GM21529 (cell line): ENCODE measurements at regions not wholly inside any gene's neighbourhood (a gene's known extent, or its start where the extent isn't known, plus 50 kb on each side); places are given as distances from the start of the nearest gene placed in this dataset.
"Not testable (repeated sequence)": the region's sequence is repeated elsewhere in the genome, so short reads cannot be mapped to it uniquely, and the experiment has no call there.

Experiments
- ATAC-seq: cut with Tn5 transposase; IDR thresholded peaks from one replicate; pipeline ENCODE4 v1.9.1; 2021; ENCODE audit not compliant: unreplicated experiment

DNA sequence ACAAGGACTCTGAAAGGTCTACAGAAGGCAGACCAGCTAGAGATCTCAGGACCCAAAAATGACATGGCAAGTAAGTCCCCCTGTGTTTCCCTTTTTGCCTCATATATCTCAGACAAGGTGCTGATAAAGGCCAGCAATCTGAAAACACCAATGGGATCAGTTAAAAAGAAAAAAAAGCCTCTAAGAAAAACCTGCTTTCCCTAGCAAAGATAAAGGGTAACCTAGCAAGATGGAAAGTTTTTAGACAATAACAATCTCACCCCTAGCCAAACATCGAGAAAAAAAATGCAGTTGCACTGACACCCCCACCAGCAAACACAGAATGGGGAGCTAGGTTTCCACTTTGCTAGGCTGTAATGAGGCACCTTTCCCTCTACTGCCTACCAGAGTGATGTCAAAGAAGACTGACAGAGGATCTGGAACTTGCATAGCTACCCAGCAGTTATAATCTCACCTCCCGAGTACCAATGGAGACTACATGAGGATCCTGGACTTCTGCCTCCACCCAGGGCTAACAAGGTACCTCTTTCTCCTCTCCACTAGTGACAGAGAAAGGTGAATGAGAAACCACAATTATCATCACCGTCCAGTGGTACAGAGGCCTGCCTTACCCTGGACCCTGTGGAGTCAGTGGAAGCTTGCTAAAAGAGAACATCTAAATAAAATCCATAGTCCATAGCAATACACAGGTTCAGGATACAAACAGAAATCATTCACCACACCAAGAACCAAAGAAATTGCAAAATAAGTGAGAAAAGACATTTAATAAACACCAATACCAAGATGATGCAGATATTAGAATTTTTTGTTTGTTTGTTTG lies 240.8 kb downstream of the ARHGAP12 start:
- ATAC-seq: no peak

DNA sequence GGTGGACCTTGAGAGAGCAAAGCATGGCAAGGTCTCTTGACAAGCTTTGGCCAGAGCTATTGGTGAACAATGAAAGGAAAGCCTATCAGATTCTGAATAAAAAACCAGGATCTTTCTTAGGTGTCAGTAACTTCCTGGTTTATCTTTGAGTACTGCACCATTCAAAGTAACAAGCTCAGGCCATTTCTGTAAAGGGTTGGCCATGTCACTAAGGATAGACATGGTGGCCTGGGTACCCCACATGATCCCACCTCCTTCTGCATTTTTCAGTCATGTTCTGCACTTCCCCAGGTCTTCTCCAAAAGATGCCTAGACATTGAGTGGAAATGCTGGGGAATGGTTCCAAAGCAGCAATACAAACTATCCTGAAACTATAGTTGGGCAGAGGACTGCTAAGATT lies 242.0 kb downstream of the ARHGAP12 start:
- ATAC-seq: no peak

DNA sequence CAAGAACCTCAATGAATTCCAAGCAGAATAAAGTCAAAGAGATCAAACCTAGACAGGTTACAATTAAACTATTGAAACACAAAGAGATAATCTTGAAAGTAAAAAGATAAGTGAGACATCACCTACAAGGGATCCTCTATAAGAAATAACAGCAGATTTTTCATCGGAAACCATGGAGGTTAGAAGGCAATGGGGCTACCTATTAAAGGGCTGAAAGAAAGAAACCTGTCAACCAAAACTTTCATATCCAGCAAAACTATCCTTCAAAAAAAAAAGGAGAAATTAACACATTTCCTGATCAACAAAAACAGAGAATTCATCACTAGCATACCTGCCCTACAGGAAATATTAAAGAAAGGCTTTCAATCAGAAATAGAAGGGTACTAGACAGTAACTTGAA lies 244.9 kb downstream of the ARHGAP12 start:
- ATAC-seq: no peak

DNA sequence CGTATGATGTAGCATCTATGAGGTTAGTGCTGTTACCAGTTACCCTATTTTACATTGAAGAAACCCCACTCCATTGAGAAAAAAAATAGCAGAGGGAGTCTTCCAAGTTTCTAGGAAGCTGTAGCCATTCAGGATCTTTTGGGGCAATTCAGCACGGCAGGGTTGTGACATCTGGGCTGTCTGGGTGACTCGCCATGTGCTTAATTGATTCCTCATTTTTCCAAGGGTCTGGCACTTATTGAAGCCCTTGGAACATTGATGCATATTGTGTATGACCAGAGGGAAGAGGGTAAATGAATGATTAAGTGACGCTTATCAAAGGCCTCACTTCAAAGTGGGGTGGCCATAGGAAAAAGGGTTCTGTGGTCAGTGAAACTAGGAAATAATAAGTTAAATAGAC lies 248.7 kb downstream of the ARHGAP12 start:
- ATAC-seq: no peak

DNA sequence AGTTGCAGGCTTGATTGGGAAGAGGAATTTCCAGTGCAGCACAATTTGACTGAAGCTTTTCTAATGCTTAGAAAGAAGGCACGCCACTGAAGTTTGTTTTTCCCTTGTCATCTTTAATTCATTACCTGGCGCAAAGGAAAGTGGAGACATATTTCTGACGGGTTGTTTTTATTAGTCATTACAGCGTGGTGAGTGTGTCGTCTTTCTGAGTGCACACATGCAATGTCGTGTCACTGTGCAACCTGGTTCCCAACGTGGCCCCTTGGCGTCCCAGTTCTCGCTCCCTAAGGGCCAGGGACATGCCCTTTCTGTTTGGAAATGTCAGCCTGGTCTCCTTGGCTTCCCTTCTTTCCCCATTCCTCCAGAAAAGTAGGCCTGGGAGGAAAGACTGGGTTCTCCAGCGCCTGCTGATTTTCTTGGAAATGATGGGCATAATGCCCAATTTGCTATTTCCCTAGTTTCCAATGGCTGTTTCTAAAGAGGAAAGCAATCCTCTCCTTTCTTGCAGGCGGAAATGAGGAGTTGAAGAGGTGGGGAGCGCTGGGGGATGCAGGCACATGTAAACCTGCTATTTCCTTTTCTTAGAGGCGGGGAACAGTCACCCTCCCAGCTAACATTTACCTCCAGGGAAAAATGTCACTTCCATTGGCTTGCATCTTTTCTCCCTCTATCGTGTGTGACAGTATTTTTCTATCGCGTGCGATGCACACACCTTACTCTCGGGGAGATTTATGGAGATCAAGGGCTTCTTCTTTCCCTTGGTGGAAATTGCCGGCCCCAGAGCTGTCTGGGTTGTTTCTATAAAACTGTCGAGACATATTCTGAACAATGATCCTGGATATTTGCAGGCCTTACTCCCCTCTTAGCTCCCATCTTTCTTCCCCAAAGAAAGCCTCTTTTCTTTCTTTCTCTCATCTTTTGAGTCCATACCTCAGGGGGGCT lies 249.8 kb downstream of the ARHGAP12 start:
- no peak for ATAC-seq

DNA sequence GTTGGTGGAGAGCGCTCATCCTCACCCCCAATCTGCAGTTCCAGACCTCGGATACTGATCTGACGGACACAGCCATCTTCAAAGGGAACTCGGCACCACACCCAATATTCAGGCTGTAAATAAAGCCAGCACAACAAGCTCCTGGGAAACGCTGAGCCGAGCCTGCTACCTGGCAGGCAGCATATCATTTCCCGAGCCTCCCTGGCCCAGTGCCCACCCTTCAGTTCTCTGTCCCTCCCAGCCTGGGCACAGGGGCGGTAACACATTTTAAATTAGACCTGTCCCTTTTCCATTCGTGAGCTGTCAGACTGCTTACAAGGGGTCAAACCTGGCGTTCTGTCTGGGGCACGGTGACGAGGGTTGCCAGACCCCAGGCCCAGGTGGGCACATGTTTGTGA lies 250.5 kb downstream of the ARHGAP12 start:
- no peak for ATAC-seq

DNA sequence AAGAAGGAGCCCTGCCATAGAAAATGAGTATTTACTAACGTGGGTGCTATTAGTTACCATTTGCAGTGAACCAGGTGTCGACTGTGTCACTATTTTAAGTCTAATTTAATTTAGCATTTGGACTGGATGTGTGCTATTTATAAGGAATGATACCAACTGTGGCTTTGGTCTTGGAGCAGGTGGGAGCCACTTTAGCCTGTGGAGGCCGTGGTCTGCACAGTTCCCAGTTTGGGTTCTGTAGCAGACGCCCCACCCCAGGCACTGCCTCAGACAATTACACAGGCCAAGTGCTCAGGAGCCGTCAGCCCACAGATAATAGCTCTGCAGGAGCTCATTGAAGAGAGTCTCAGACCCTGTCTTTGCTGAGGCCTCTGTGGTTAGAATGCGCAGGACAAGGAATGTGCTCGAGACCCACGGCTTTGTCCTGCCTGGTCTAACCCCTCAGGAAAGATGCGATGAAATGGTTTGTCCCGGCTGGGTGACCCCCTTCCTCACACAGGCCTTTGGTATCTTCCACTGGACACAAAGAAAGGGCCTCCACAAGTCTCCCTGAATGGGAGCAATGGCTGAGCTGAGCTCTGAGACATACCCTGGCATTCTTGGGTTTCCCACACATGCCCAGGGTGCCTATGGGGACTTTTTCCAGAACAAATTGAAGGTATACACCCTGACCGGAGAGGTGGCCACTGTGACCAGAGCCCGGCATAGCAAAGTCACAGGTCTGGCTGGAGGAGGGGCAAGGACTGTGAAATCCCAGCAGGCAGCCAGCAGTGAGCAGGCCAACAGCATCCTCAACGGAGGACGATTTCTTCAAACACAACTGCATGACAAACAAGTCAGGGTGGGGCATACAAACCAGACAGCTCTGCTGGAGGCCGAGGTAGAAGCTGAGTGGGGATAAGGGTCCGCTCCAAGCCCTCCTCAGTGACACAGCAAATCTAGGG lies 251.2 kb downstream of the ARHGAP12 start:
- ATAC-seq: no peak

DNA sequence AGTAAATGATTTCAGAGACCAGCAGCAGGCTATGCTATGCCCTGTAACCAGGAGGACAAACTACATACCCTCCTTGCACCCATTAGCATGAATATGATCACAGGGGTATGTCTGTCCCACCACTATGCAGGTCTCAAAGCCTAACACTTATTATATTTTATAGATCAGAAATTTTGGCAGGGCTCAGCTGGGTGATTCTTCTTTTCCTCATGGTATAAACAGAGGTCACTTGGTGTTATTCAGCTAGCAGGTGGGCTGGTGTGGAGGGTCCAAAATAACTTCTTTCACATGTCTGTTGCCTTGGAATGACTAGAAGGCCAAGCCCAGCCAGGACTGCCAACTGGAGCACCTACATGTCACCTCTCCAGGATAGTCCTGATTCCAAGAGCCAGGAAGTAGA lies 252.9 kb downstream of the ARHGAP12 start:
- ATAC-seq: no peak

DNA sequence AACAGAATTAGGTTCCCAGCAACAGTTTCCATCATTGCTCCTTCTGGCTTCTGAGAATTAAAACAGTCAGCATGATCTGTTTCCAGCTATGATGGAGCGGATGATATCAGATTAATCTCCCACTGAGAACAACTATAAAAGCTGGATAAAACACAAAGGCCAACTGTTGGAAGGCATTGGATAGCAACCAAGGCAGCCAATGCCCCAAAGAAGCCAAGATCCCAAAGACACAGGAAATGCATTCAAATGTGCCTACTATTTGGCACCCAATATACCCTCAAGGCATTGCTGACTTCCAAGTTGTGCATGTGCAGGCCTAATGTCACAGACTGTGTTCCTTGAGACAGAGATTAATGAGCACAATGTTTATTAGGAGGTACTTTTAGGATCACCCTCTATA lies 259.3 kb downstream of the ARHGAP12 start:
- no peak for ATAC-seq

DNA sequence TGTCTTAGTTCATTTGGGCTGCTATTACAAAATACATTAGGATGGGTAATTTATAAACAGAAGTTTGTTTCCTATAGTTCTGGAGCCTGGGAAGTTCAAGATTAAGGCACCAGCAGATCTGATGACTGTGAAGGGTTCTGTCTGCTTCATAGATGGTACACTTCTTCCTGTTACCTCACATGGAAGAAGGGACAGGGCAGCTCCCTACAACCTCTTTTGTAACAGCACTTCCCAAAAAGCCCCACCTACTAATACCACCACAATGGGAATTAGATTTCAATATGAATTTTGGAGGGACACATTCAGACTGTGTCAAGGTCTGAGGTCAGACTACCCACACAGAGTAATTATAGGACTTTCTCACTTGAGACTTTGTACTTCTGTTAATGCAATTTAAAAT lies 260.3 kb downstream of the ARHGAP12 start:
- no peak for ATAC-seq

DNA sequence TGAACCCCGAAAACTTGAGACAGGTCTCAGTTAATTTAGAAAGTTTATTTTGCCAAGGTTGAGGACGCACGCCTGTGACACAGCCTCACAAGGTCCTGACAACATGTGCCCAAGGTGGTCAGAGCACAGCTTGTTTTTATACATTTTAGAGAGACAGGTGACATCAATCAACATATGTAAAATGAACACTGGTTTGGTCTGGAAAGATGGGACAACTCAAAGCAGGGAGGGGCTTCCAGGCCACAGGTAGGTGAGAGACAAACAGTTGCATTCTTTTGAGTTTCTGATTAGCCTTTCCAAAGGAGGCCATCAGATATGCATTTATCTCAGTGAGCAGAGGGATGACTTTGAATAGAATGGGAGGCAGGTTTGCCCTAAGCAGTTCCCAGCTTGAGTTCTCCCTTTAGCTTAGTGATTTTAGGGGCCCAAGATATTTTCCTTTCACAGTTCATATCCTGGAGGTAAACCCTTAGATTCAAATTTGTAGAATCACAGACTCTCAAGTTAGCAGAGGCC lies 262.8 kb downstream of the ARHGAP12 start:
- ATAC-seq: not testable (repeated sequence)

DNA sequence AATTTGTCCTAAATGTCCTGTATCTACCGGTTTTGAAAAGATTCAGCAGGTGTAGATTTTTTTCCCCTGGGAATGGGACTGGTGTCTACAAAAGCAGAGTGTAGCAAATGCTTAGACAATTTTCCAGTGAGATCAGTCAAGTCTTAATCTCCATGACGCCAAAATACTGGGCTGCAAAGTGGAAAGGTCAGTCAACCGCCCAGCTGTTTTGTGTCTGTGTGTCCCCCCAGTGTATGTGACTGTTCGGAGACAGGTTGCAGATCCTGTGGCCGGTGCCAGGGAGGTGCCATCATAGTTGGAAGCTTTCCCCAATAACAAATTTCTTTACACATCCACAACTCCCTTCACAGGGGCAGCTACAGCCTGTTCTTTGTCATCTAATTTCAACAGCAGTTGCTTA lies 263.8 kb downstream of the ARHGAP12 start:
- ATAC-seq: no peak

DNA sequence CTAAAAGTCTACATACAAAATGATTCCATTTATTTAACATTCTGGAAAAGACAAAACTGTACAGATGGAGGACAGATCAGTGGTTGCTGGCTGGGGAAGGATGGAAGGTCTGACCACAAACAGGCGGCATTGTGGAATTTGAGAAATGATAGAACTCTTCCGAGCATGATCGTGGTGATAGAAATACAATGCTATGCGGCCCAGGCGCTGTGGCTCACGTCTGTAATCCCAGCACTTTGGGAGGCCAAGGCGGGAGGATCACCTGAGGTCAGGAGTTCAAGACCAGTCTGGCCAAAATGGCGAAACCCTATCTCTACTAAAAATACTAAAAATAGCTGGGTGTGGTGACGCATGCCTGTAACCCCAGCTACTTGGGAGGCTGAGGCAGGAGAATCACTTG lies 264.6 kb downstream of the ARHGAP12 start:
- ATAC-seq: not testable (repeated sequence)

DNA sequence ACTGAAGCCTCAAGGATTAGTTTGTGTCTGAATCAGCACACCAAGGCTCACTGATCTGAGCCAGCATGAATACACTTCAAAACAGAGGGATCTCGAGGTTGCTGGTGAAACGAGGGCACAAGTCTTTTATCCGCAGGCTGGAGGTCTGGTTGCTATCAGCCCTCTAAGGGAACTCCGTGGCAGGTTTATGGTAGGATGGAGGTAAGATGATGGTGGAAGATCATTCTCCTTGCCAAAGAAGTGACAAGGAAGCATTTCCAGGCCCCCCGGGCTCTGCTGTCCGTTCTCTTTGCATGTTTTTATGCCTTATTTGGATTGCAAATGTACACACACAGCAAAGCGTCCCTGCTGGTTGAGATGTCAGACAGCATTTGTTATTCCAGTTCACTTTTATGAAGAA lies 268.3 kb downstream of the ARHGAP12 start:
- no peak for ATAC-seq

DNA sequence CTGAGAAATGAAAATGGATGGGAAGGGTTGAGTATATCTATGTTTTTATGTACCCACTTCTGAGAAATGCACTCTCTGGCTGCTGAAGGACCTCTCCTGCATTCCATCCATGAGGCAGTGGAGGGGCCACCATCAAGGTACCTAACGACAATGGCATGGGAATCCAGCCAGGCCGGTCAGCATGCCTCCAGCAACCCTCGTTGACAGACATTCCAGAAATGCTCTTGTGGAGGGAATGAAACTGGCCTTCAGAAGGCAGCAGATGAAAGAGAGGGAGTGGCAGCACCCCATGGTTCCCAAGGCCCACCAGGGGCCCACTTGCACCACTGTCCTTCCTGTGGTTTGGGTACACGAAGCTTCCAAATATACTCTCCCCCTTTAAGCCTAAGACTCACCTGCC lies 269.0 kb downstream of the ARHGAP12 start:
- no peak for ATAC-seq

DNA sequence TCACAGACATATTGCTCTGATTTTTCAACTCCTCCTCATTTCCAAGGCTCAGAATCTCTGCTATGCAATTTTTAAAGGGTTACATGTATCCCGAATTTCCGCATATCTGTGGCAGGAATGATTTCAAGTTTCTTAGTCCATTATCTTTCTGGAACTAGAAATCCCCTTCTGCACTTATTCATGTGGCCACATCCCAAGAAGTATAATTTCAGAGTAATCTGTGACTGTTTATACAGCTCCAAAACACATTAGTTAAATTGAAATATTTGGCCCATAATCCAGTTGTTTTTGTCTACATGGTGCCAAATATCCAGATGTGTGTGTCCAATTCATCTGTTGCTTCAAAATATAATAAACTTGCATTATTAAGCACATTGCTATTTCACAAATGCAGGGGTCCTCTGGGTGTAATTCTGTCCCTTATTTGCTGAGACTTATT lies 271.2 kb downstream of the ARHGAP12 start:
- no peak for ATAC-seq

DNA sequence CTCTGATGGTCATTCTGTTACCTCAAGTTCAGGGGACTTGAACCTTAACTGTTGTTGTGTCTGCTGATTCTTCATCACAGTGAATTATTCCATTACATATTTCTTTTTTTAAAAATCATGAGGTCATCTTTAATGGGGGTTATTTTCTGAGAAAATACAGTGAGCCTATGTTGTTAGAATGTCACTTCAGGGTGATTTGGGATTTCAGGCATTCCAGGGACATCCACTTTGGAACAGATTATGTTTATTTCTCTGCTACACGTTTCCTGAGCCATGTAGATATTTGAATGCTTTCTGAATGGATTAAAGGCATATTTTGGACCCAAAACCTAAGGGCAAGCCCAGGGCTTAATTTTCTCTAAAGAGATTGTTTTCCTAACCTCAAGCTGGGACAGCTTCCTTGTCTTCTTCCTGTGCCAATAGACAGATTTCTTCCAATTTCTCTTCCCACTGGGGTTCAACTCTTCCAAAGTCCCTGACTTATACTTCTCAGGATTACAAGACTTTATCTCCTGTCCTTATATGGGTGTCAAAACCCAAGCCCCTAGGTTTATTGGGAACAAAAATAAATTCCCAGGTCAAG lies 271.7 kb downstream of the ARHGAP12 start:
- ATAC-seq: no peak

DNA sequence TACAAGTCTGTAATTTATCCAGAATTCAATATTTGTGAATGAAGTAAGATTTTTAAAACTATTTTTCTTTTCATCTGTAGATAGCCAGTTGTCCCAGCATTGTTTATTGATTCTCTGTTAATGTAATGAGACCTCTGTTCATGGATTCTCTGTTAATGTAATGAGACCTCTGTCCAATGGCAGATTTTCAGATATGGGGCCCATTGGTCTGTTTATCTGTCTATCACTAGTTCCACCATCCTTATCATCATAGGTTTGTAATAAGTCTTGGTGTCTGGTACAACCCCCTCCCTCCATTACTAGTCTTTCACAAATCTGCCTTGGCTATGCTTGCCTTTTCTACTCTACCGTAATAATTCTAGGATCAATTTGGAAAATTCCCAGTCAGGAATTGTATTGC lies 276.6 kb downstream of the ARHGAP12 start:
- no peak for ATAC-seq

DNA sequence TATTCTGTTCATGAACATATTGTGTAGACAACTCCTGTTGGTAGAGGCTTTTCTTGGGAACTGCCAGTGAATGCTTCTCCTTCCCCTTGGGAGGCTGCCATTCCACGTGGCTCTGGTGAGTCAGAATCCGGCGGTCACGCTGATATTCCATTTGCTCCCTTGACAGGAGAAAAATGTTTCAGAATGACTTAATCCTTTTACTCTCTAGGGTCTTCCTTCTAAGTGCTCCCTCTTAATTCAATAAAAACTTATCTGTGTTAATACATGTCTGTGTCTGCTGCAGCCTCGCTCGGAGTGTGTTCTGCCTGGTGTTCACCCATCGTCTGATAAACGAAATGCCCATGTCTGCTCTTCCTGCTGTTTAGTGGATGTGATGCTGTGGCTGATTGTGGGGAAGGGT lies 278.6 kb downstream of the ARHGAP12 start:
- no peak for ATAC-seq

DNA sequence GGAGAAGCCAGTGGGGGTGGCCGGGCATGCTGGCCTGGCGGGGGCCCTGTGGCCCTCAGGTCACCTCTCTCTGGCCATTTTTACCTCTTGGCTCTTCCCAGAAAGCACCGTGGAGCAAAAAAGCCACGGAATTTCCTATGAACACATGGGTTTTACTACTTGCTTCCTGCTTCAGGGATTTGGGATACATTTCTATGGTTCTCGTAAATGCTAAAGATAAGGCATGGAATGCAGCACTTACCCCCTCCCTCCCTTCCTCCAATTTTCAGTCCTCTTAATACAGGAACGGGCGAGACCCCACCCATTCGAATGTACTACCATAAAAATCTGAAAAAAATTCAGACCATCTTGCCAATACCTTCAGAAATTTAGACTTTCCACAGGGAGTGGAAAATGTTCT lies 279.7 kb downstream of the ARHGAP12 start:
- no peak for ATAC-seq
